A549 (cell line): ENCODE measurements at regions not wholly inside any gene's neighbourhood (a gene's known extent, or its start where the extent isn't known, plus 50 kb on each side); places are given as distances from the start of the nearest gene placed in this dataset.

Experiments
- ATAC-seq, 2 experiments: fragments of 200-7000 bp in 1 of 2; fragments of >200 bp in 1 of 2; cut with Nextera tagmentation in 1 of 2; cut with Tn5 transposase in 1 of 2; 3 replicates each; pipeline versions ENCODE4 v1.8.0 to v1.9.1; 2018 to 2020; ENCODE audit warnings: mild to moderate bottlenecking in 1 of 2, moderate library complexity in 1 of 2
- CTCF ChIA-PET: fragments of 300-600 bp; sonication (Branson Sonifier 250); formaldehyde crosslinking; extraction: SDS; loops from one replicate; lab custom pipeline; 2021; ENCODE audit warnings: antibody characterized with exemption, inconsistent platforms; lab: Yijun Ruan, JAX
- POLR2A ChIA-PET: fragments of 350-600 bp; formaldehyde crosslinking; extraction: SDS; loops from one replicate; lab custom pipeline; 2021; ENCODE audit warnings: antibody characterized with exemption, inconsistent platforms; lab: Yijun Ruan, JAX
- DNase-seq, 2 experiments: peaks; one replicate each; pipeline versions ENCODE4 v3.0.0 to v3.0.0-alpha.2; 2011 to 2016; ENCODE audit warnings: low read depth in 1 of 2, low spot score in 1 of 2
- FAIRE-seq: peaks from 2 replicates; lab custom pipeline; 2011; peaks lifted over from hg19 to GRCh38; lab: Jason Lieb, UNC
- H3K27ac ChIP-seq, 2 experiments: fragments of >200 bp; sonication (Bioruptor Twin); formaldehyde crosslinking; 3 replicates each; pipeline ENCODE4 v1.5.1; 2016 to 2017
- H3K4me1 ChIP-seq: fragments of >200 bp; sonication (Bioruptor Twin); formaldehyde crosslinking; 3 replicates; pipeline ENCODE4 v1.6.1; 2016
- H3K4me2 ChIP-seq: fragments of >200 bp; sonication (Bioruptor Twin); formaldehyde crosslinking; 3 replicates; pipeline ENCODE4 v1.6.1; 2016
- H3K4me3 ChIP-seq: fragments of >200 bp; sonication (Bioruptor Twin); formaldehyde crosslinking; 3 replicates; pipeline ENCODE4 v1.5.1; 2016
- H3K9me3 ChIP-seq: fragments of >200 bp; sonication (Bioruptor Twin); formaldehyde crosslinking; 3 replicates; pipeline ENCODE4 v1.6.1; 2016
- ATOH8 ChIP-seq: fragments of 250-450 bp; sonication (Bioruptor Pico); IDR thresholded peaks from 2 replicates; pipeline ENCODE4 v1.5.0; 2020; ENCODE audit warnings: low read depth, mild to moderate bottlenecking, moderate library complexity
- BCL3 ChIP-seq: fragments of >200 bp; sonication (Bioruptor Twin); formaldehyde crosslinking; IDR thresholded peaks from 3 replicates; pipeline ENCODE4 v1.6.1; 2016
- CEBPB ChIP-seq, 2 experiments: fragments of >200 bp in 1 of 2; sonication (Bioruptor Twin) in 1 of 2; formaldehyde crosslinking in 1 of 2; IDR thresholded peaks; 2 replicates each; pipeline ENCODE4 v1.6.1; 2012 to 2016
- CHD2 ChIP-seq: fragments of 150-350 bp; IDR thresholded peaks from 2 replicates; pipeline ENCODE4 v1.6.1; 2014; ENCODE audit warnings: low read length; ENCODE audit not compliant: partially characterized antibody
- E2F6 ChIP-seq: IDR thresholded peaks from 2 replicates; pipeline ENCODE4 v1.6.1; 2012; ENCODE audit warnings: low read depth, borderline replicate concordance
- EHMT2 ChIP-seq: fragments of 200-600 bp; sonication (generic); IDR thresholded peaks from 2 replicates; pipeline ENCODE4 v1.6.1; 2016; ENCODE audit warnings: antibody characterized with exemption, low read depth, mild to moderate bottlenecking, moderate library complexity
- ELK1 ChIP-seq: fragments of 150-350 bp; IDR thresholded peaks from 2 replicates; pipeline ENCODE4 v1.6.1; 2014; ENCODE audit warnings: low read depth, mild to moderate bottlenecking, low read length
- ESRRA ChIP-seq: fragments of 150-350 bp; IDR thresholded peaks from 2 replicates; pipeline ENCODE4 v1.6.1; 2014; ENCODE audit warnings: mild to moderate bottlenecking, low read length, borderline replicate concordance
- FOSB ChIP-seq: fragments of 250-450 bp; sonication (Bioruptor Pico); IDR thresholded peaks from 2 replicates; pipeline ENCODE4 v1.5.0; 2020; ENCODE audit warnings: mild to moderate bottlenecking, moderate library complexity
- HDAC2 ChIP-seq: fragments of 200-600 bp; sonication (generic); IDR thresholded peaks from 2 replicates; pipeline ENCODE4 v1.6.1; 2016
- HES2 ChIP-seq: fragments of >200 bp; sonication (Bioruptor Twin); formaldehyde crosslinking; IDR thresholded peaks from 2 replicates; pipeline ENCODE4 v1.6.1; 2016
- HEYL ChIP-seq: fragments of 250-450 bp; sonication (Bioruptor Pico); IDR thresholded peaks from 2 replicates; pipeline ENCODE4 v1.8.0; 2021; ENCODE audit warnings: mild to moderate bottlenecking, moderate library complexity
- HMGXB4 ChIP-seq: fragments of 250-450 bp; sonication (Bioruptor Pico); IDR thresholded peaks from 2 replicates; pipeline ENCODE4 v1.5.0; 2021; ENCODE audit warnings: mild to moderate bottlenecking, moderate library complexity, borderline replicate concordance
- HOXB13 ChIP-seq: fragments of 250-450 bp; sonication (Bioruptor Pico); IDR thresholded peaks from 2 replicates; pipeline ENCODE4 v1.5.0; 2020; ENCODE audit warnings: low read depth, mild to moderate bottlenecking, moderate library complexity
- MAZ ChIP-seq: fragments of 150-350 bp; IDR thresholded peaks from 2 replicates; pipeline ENCODE4 v1.6.1; 2014; ENCODE audit warnings: antibody characterized with exemption, low read depth, low read length, borderline replicate concordance
- NFE2L2 ChIP-seq: fragments of 150-350 bp; conservative IDR thresholded peaks from 2 replicates; pipeline ENCODE4 v1.6.1; 2014; ENCODE audit warnings: low read length
- NR3C1 ChIP-seq: fragments of >200 bp; sonication (Bioruptor Twin); formaldehyde crosslinking; IDR thresholded peaks from 3 replicates; pipeline ENCODE4 v1.6.1; 2017
- PBX3 ChIP-seq: IDR thresholded peaks from 2 replicates; pipeline ENCODE4 v1.6.1; 2012
- POLR2A ChIP-seq: IDR thresholded peaks from 2 replicates; pipeline ENCODE4 v1.6.1; 2012; ENCODE audit warnings: mild to moderate bottlenecking, low read length
- RAD21 ChIP-seq, 2 experiments: fragments of >200 bp in 1 of 2; sonication (Bioruptor Twin) in 1 of 2; formaldehyde crosslinking in 1 of 2; IDR thresholded peaks in 1 of 2; conservative IDR thresholded peaks in 1 of 2; 2 replicates in 1 of 2; 3 replicates in 1 of 2; pipeline ENCODE4 v1.6.1; 2012 to 2018; ENCODE audit warnings: inconsistent platforms in 1 of 2
- RCOR1 ChIP-seq: fragments of 150-350 bp; IDR thresholded peaks from 2 replicates; pipeline ENCODE4 v1.6.1; 2014; ENCODE audit warnings: antibody characterized with exemption, low read length, low read depth
- RFX5 ChIP-seq: fragments of 450-650 bp; IDR thresholded peaks from 2 replicates; pipeline ENCODE4 v1.7.1; 2014; ENCODE audit warnings: antibody characterized with exemption, mild to moderate bottlenecking, moderate library complexity
- SREBF2 ChIP-seq: fragments of 450-650 bp; IDR thresholded peaks from 2 replicates; pipeline ENCODE4 v1.6.1; 2014; ENCODE audit warnings: mild to moderate bottlenecking, moderate library complexity
- TFCP2L1 ChIP-seq: fragments of 250-450 bp; sonication (Bioruptor Pico); IDR thresholded peaks from 2 replicates; pipeline ENCODE4 v1.5.0; 2021; ENCODE audit warnings: mild to moderate bottlenecking
- ZFP36 ChIP-seq: fragments of 450-650 bp; IDR thresholded peaks from 2 replicates; pipeline ENCODE4 v1.6.1; 2014; ENCODE audit warnings: borderline replicate concordance; ENCODE audit not compliant: partially characterized antibody
- WGBS: methylation state at CpG from one replicate; pipeline ENCODE4 v1.1.6; 2017; ENCODE audit errors: missing lambda C conversion rate; 5-methylcytosine and 5-hydroxymethylcytosine counted together

GRCh38 chr15:95840004-95840403 is 490.5 kb upstream of the NR2F2 start:
- H3K27ac ChIP-seq: no peak overlapping the region
- TF ChIP-seq RFX5 (no peak), CEBPB (IDR thresholded peaks at IDR 0.05) (no peak), HEYL (CRISPR knock-in tag) (no peak)
- ChIA-PET CTCF (interaction anchor here (0.7 kb wide), 1 partner anchor 578 kb away, joined by 4 read pairs; no protein-coding TSS in a partner anchor), POLR2A (no interaction called here)
- H3K4me3 ChIP-seq: no peak overlapping the region
- FAIRE-seq (no peak), DNase-seq (no peak), ATAC-seq (no peak)
- no peak overlapping the region for H3K4me2 ChIP-seq
- no peaks in the 10 kb centered on the region for H3K9me3 ChIP-seq
- 20% methylated on average over 4 of the region's 4 CpGs for WGBS
- H3K4me1 ChIP-seq: no peaks in the 10 kb centered on the region

- Histone ChIP-seq H3K4me2 (no peak overlapping the region), H3K27ac (no peak overlapping the region), H3K4me1 (no peaks in the 10 kb centered on the region), H3K9me3 (no peaks in the 10 kb centered on the region), H3K4me3 (no peak overlapping the region)
- POLR2A ChIA-PET: no interaction called here
- FAIRE-seq (no peak), ATAC-seq (no peak), DNase-seq (no peak)
- WGBS: 77% methylated on average over 6 of the region's 6 CpGs
- CTCF ChIA-PET: no interaction called here
- TF ChIP-seq E2F6 (no peak), PBX3 (no peak), RCOR1 (no peak), ATOH8 (CRISPR knock-in tag) (no peak), CEBPB (IDR thresholded peaks at IDR 0.05) (no peak), ELK1 (no peak), BCL3 (no peak), NR3C1 (no peak), ESRRA (no peak), MAZ (no peak), HDAC2 (no peak)
Observed at GRCh38 chr15:95840855-95841254, 489.6 kb upstream of the NR2F2 start.

GRCh38 chr15:95842576-95842975 is 487.9 kb upstream of the NR2F2 start:
- 69% methylated on average over 6 of the region's 6 CpGs for WGBS
- Histone ChIP-seq H3K9me3 (no peaks in the 10 kb centered on the region), H3K4me3 (no peak overlapping the region), H3K27ac (no peak overlapping the region), H3K4me1 (no peaks in the 10 kb centered on the region), H3K4me2 (no peak overlapping the region)
- TF ChIP-seq CEBPB (IDR thresholded peaks at IDR 0.05) (no peak), HOXB13 (CRISPR knock-in tag) (no peak), HMGXB4 (CRISPR knock-in tag) (no peak), CHD2 (no peak), FOSB (no peak), HES2 (no peak), ZFP36 (no peak), EHMT2 (no peak), SREBF2 (no peak), TFCP2L1 (CRISPR knock-in tag) (no peak), POLR2A (no peak), HEYL (CRISPR knock-in tag) (no peak), E2F6 (no peak), MAZ (no peak), RAD21 (conservative IDR thresholded peaks at IDR 0.05 in 1 of 2, IDR thresholded peaks at IDR 0.05 in 1 of 2) (no peak), NFE2L2 (no peak)
- ATAC-seq: no peak
- CTCF ChIA-PET: no interaction called here
- DNase-seq: no peak
- FAIRE-seq: no peak
- POLR2A ChIA-PET: no interaction called here
